H9 (cell line): ENCODE measurements at regions not wholly inside any gene's neighbourhood (a gene's known extent, or its start where the extent isn't known, plus 50 kb on each side); places are given as distances from the start of the nearest gene placed in this dataset.

Experiments used
- DNase-seq: peaks from one replicate; pipeline ENCODE4 v3.0.0-alpha.2; 2017
- H2AFZ ChIP-seq: one replicate; pipeline ENCODE4 v1.6.1; 2013; ENCODE audit warnings: mild to moderate bottlenecking, low read length, control low read depth, moderate library complexity
- H2AK5ac ChIP-seq: 2 replicates; pipeline ENCODE4 v1.6.1; 2013; ENCODE audit warnings: low read length, control low read depth, mixed read lengths; ENCODE audit not compliant: insufficient read length
- H2BK120ac ChIP-seq: one replicate; pipeline ENCODE4 v1.6.1; 2013; ENCODE audit warnings: low read depth, mild to moderate bottlenecking, low read length, control low read depth, inconsistent platforms; ENCODE audit not compliant: poor library complexity, severe bottlenecking
- H2BK12ac ChIP-seq: 2 replicates; pipeline ENCODE4 v1.6.1; 2013; ENCODE audit warnings: low read length, control low read depth, mixed read lengths, low read depth; ENCODE audit not compliant: insufficient read length
- H2BK15ac ChIP-seq: 2 replicates; pipeline ENCODE4 v1.6.1; 2013; ENCODE audit warnings: low read depth, low read length, control low read depth
- H2BK20ac ChIP-seq: one replicate; pipeline ENCODE4 v1.6.1; 2013; ENCODE audit warnings: low read depth, mild to moderate bottlenecking, low read length, control low read depth, inconsistent platforms; ENCODE audit not compliant: poor library complexity, severe bottlenecking
- H2BK5ac ChIP-seq: 2 replicates; pipeline ENCODE4 v1.6.1; 2013; ENCODE audit warnings: low read length, control low read depth, mixed read lengths; ENCODE audit not compliant: insufficient read length
- H3K14ac ChIP-seq: 2 replicates; pipeline ENCODE4 v1.6.1; 2013; ENCODE audit warnings: low read length, control low read depth; ENCODE audit not compliant: insufficient read depth
- H3K18ac ChIP-seq: 2 replicates; pipeline ENCODE4 v1.6.1; 2013; ENCODE audit warnings: low read depth, mild to moderate bottlenecking, mixed read lengths, low read length, control low read depth; ENCODE audit not compliant: insufficient read length
- H3K23ac ChIP-seq: 2 replicates; pipeline ENCODE4 v1.6.1; 2013; ENCODE audit warnings: low read length, control low read depth, mixed read lengths, low read depth; ENCODE audit not compliant: insufficient read length
- H3K23me2 ChIP-seq: 2 replicates; pipeline ENCODE4 v1.6.1; 2013; ENCODE audit warnings: low read depth, mild to moderate bottlenecking, mixed read lengths, low read length, control low read depth; ENCODE audit not compliant: insufficient read length, poor library complexity, severe bottlenecking
- H3K27ac ChIP-seq: 2 replicates; pipeline ENCODE4 v1.5.1; 2013; ENCODE audit warnings: low read length, control low read depth, mixed read lengths, low read depth; ENCODE audit not compliant: insufficient read length
- H3K27me3 ChIP-seq: 2 replicates; pipeline ENCODE4 v1.6.1; 2013; ENCODE audit warnings: low read length, control low read depth, inconsistent platforms; ENCODE audit not compliant: insufficient read depth
- H3K4ac ChIP-seq: 2 replicates; pipeline ENCODE4 v1.6.1; 2013; ENCODE audit warnings: low read depth, mild to moderate bottlenecking, control low read depth, inconsistent platforms, low read length, moderate library complexity
- H3K4me1 ChIP-seq: 2 replicates; pipeline ENCODE4 v1.6.1; 2013; ENCODE audit warnings: low read length, control low read depth, inconsistent platforms; ENCODE audit not compliant: insufficient read depth
- H3K4me2 ChIP-seq: 2 replicates; pipeline ENCODE4 v1.6.1; 2013; ENCODE audit warnings: low read length, control low read depth, mixed read lengths; ENCODE audit not compliant: insufficient read length, insufficient read depth
- H3K56ac ChIP-seq: 2 replicates; pipeline ENCODE4 v1.6.1; 2013; ENCODE audit warnings: low read depth, mild to moderate bottlenecking, mixed read lengths, low read length, control low read depth; ENCODE audit not compliant: insufficient read length
- H3K79me1 ChIP-seq: 2 replicates; pipeline ENCODE4 v1.6.1; 2013; ENCODE audit warnings: low read depth, mild to moderate bottlenecking, moderate library complexity, low read length, control low read depth, inconsistent platforms; ENCODE audit not compliant: insufficient read depth, poor library complexity, severe bottlenecking
- H3K79me2 ChIP-seq: 2 replicates; pipeline ENCODE4 v1.6.1; 2013; ENCODE audit warnings: low read length, control low read depth, inconsistent platforms; ENCODE audit not compliant: insufficient read depth
- H3K9ac ChIP-seq: 2 replicates; pipeline ENCODE4 v1.6.1; 2013; ENCODE audit warnings: low read length, control low read depth, mixed read lengths; ENCODE audit not compliant: insufficient read length; ENCODE audit errors: extremely low read depth
- H3K9me3 ChIP-seq: one replicate; pipeline ENCODE4 v1.6.1; 2013; ENCODE audit warnings: low read depth, low read length, inconsistent platforms; ENCODE audit not compliant: control insufficient read depth
- H3T11ph ChIP-seq: one replicate; pipeline ENCODE4 v1.6.1; 2013; ENCODE audit warnings: mild to moderate bottlenecking, low read length, control low read depth, inconsistent platforms
- H4K20me1 ChIP-seq: one replicate; pipeline ENCODE4 v1.6.1; 2013; ENCODE audit not compliant: control insufficient read depth, insufficient read length, insufficient read depth
- H4K5ac ChIP-seq: 2 replicates; pipeline ENCODE4 v1.6.1; 2013; ENCODE audit warnings: low read depth, mild to moderate bottlenecking, mixed read lengths, low read length, control low read depth; ENCODE audit not compliant: insufficient read length
- H4K8ac ChIP-seq: replicated peaks from 2 replicates; pipeline ENCODE4 v1.6.1; 2013; ENCODE audit warnings: low read length, control low read depth, mixed read lengths, low read depth; ENCODE audit not compliant: insufficient read length
- H4K91ac ChIP-seq: 2 replicates; pipeline ENCODE4 v1.6.1; 2013; ENCODE audit warnings: low read depth, mild to moderate bottlenecking, moderate library complexity, mixed read lengths, low read length, control low read depth; ENCODE audit not compliant: insufficient read length
- H3K27ac Mint-ChIP-seq, 3 experiments: 2 replicates in 2 of 3; 3 replicates in 1 of 3; pipeline ENCODE4 v1.8.0; 2020 to 2021; ENCODE audit warnings: mixed read lengths in 3 of 3, mild to moderate bottlenecking in 1 of 3, moderate library complexity in 1 of 3
- H3K27me3 Mint-ChIP-seq: 2 replicates; pipeline ENCODE4 v1.8.0; 2021; ENCODE audit warnings: low read depth, mild to moderate bottlenecking, moderate library complexity, mixed read lengths
- H3K36me3 Mint-ChIP-seq, 3 experiments: 2 replicates in 2 of 3; 3 replicates in 1 of 3; pipeline ENCODE4 v1.8.0; 2020 to 2021; ENCODE audit warnings: low read depth in 3 of 3, mixed read lengths in 3 of 3; ENCODE audit not compliant: insufficient read depth in 1 of 3
- H3K4me1 Mint-ChIP-seq, 2 experiments: 2 replicates each; pipeline ENCODE4 v1.8.0; 2020; ENCODE audit warnings: mixed read lengths in 2 of 2
- H3K4me3 Mint-ChIP-seq, 2 experiments: 2 replicates in 1 of 2; 3 replicates in 1 of 2; pipeline ENCODE4 v1.8.0; 2020 to 2021; ENCODE audit warnings: mild to moderate bottlenecking in 2 of 2, mixed read lengths in 2 of 2, moderate library complexity in 1 of 2
- H3K9me3 Mint-ChIP-seq, 2 experiments: 2 replicates in 1 of 2; 3 replicates in 1 of 2; pipeline ENCODE4 v1.8.0; 2020; ENCODE audit warnings: mild to moderate bottlenecking in 2 of 2, mixed read lengths in 2 of 2, moderate library complexity in 1 of 2
- WGBS: extraction: QIAGEN DNeasy Blood & Tissue Kit; methylation state at CpG from one replicate; pipeline ENCODE4 v1.1.7; 2013; ENCODE audit warnings: missing lambda C conversion rate, low lambda C conversion rate, mixed read lengths; ENCODE audit not compliant: insufficient read length; ENCODE audit errors: extremely low coverage; 5-methylcytosine and 5-hydroxymethylcytosine counted together
- TF ChIP-seq, protein P1 (sequence below): fragments of 200-600 bp; sonication (generic); conservative IDR thresholded peaks from 3 replicates; pipeline ENCODE4 v1.8.0; 2021; ENCODE audit warnings: antibody characterized with exemption, mild to moderate bottlenecking

- TF ChIP-seq, protein P1, sequence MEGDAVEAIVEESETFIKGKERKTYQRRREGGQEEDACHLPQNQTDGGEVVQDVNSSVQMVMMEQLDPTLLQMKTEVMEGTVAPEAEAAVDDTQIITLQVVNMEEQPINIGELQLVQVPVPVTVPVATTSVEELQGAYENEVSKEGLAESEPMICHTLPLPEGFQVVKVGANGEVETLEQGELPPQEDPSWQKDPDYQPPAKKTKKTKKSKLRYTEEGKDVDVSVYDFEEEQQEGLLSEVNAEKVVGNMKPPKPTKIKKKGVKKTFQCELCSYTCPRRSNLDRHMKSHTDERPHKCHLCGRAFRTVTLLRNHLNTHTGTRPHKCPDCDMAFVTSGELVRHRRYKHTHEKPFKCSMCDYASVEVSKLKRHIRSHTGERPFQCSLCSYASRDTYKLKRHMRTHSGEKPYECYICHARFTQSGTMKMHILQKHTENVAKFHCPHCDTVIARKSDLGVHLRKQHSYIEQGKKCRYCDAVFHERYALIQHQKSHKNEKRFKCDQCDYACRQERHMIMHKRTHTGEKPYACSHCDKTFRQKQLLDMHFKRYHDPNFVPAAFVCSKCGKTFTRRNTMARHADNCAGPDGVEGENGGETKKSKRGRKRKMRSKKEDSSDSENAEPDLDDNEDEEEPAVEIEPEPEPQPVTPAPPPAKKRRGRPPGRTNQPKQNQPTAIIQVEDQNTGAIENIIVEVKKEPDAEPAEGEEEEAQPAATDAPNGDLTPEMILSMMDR, result no peak
- H2BK5ac ChIP-seq, result no peak overlapping the region
- DNase-seq, result no peak
- no peak overlapping the region for H2BK120ac ChIP-seq
- H4K8ac ChIP-seq, result no peak overlapping the region
- H3K27ac Mint-ChIP-seq, result no peak overlapping the region
- no peaks in the 10 kb centered on the region for H3K27me3 Mint-ChIP-seq
- no peak overlapping the region for H4K5ac ChIP-seq
- H2BK12ac ChIP-seq, result no peak overlapping the region
- no peaks in the 10 kb centered on the region for H3K23me2 ChIP-seq
- no CpG with 5 or more reads among the region's 7 CpGs for WGBS
- H3K14ac ChIP-seq, result no peak overlapping the region
- H3K4me2 ChIP-seq, result no peak overlapping the region
- no peak overlapping the region for H3K27ac ChIP-seq
- H3K79me1 ChIP-seq, result no peaks in the 10 kb centered on the region
- no peaks in the 10 kb centered on the region for H3K79me2 ChIP-seq
- H2AK5ac ChIP-seq, result no peak overlapping the region
- no peak overlapping the region for H2AFZ ChIP-seq
- no peak overlapping the region for H4K91ac ChIP-seq
- no peak overlapping the region for H3K9ac ChIP-seq
- peaks cover 11 to 15% of the 10 kb centered on the region in 2 experiments; a peak in 4 of 5 replicates for H3K9me3 Mint-ChIP-seq
- H3K18ac ChIP-seq, result no peak overlapping the region
- no peak overlapping the region for H3K56ac ChIP-seq
- H3T11ph ChIP-seq, result no peak overlapping the region
- no peak overlapping the region for H3K4ac ChIP-seq
- no peaks in the 10 kb centered on the region for H3K4me1 ChIP-seq
- H3K4me3 Mint-ChIP-seq, result no peak overlapping the region
- H3K36me3 Mint-ChIP-seq, result peaks cover 0 to 16% (median 0%) of the 10 kb centered on the region in 3 experiments; a peak in 3 of 7 replicates
- no peaks in the 10 kb centered on the region for H4K20me1 ChIP-seq
- H3K23ac ChIP-seq, result no peak overlapping the region
- no peaks in the 10 kb centered on the region for H3K27me3 ChIP-seq
- H3K4me1 Mint-ChIP-seq, result peaks cover 8 to 17% of the 10 kb centered on the region in 2 experiments
- H3K9me3 ChIP-seq, result no peaks in the 10 kb centered on the region
- H2BK15ac ChIP-seq, result no peak overlapping the region
- H2BK20ac ChIP-seq, result no peak overlapping the region
These were observed 1240.1 kb upstream of the WWC1 start for GRCh38 chr5:167051402-167051768.
